Right ventricle myocardium superior (tissue), 1 donor: ENCODE measurements at regions not wholly inside any gene's neighbourhood (a gene's known extent, or its start where the extent isn't known, plus 50 kb on each side); places are given as distances from the start of the nearest gene placed in this dataset.

Experiments used
- ATAC-seq: fragments of 200-7000 bp; cut with Tn5 transposase; one replicate; pipeline ENCODE4 v1.9.1; 2020; ENCODE audit warnings: mild to moderate bottlenecking; ENCODE audit not compliant: poor library complexity
- DNase-seq: peaks from one replicate; pipeline ENCODE4 v3.0.0-alpha.2; 2020
- intact Hi-C: fragments of 100-400 bp; cut with DNase I; formaldehyde crosslinking; loops from one replicate; pipeline ENCODE4 v1.11.2; 2022
- donor health status: DM: no; HTN: yes; CAD: no; lungs with severe emphysema.

GRCh38 chrX:69369999-69370398, 134.1 kb upstream of the NALF2 start:
- no peak for DNase-seq
- no peak for ATAC-seq
- intact Hi-C loops = no loop called here

- intact Hi-C loops = no loop called here
- no peak for ATAC-seq
- DNase-seq = no peak
Measured at GRCh38 chrX:69366183-69366582, 137.9 kb upstream of the NALF2 start.

- ATAC-seq = no peak
- no peak for DNase-seq
- intact Hi-C loops = no loop called here
Measured at GRCh38 chrX:69365755-69366154, 138.4 kb upstream of the NALF2 start.

- intact Hi-C loops = no loop called here
- peak; percentile 49 for DNase-seq
- ATAC-seq = peak; percentile 77
Measured at GRCh38 chrX:69365349-69365748, 138.8 kb upstream of the NALF2 start.

GRCh38 chrX:69362856-69363255, 141.3 kb upstream of the NALF2 start:
- ATAC-seq = peak; percentile 53
- intact Hi-C loops = no loop called here

GRCh38 chrX:69362354-69362753, 141.8 kb upstream of the NALF2 start:
- intact Hi-C loops = no loop called here
- DNase-seq (no peak), ATAC-seq (no peak)

More at GRCh38 chrX:69362856-69363255, 141.3 kb upstream of the NALF2 start:
- no peak for DNase-seq

GRCh38 chrX:69361311-69361845, 142.7 kb upstream of the NALF2 start:
- DNase-seq (peak; percentile 43), ATAC-seq (peak; percentile 50)
- intact Hi-C loops = no loop called here

GRCh38 chrX:69357317-69357716, 146.8 kb upstream of the NALF2 start:
- DNase-seq = no peak
- intact Hi-C loops = no loop called here
- ATAC-seq = no peak

- DNase-seq (no peak), ATAC-seq (no peak)
- intact Hi-C loops = no loop called here
Measured at GRCh38 chrX:69324851-69325250, 159.6 kb upstream of the PJA1 start.

- ATAC-seq (no peak), DNase-seq (no peak)
- intact Hi-C loops = no loop called here
Measured at GRCh38 chrX:69323786-69324720, 158.8 kb upstream of the PJA1 start.

GRCh38 chrX:69321789-69322188, 156.5 kb upstream of the PJA1 start:
- DNase-seq (no peak), ATAC-seq (no peak)
- intact Hi-C loops = no loop called here

- intact Hi-C loops = no loop called here
- ATAC-seq (no peak), DNase-seq (no peak)
Measured at GRCh38 chrX:69321006-69321655, 155.9 kb upstream of the PJA1 start.

- ATAC-seq (no peak), DNase-seq (no peak)
- intact Hi-C loops = no loop called here
Measured at GRCh38 chrX:69320116-69320515, 154.9 kb upstream of the PJA1 start.

GRCh38 chrX:69319376-69319775, 154.1 kb upstream of the PJA1 start:
- intact Hi-C loops = no loop called here
- ATAC-seq (no peak), DNase-seq (no peak)

GRCh38 chrX:69318651-69319340, 153.5 kb upstream of the PJA1 start:
- no peak for ATAC-seq
- DNase-seq = no peak
- intact Hi-C loops = no loop called here

- ATAC-seq (no peak), DNase-seq (no peak)
- intact Hi-C loops = no loop called here
Measured at GRCh38 chrX:69317721-69318120, 152.5 kb upstream of the PJA1 start.

- DNase-seq (no peak), ATAC-seq (peak; percentile 48)
- intact Hi-C loops = no loop called here
Measured at GRCh38 chrX:69314436-69315348, 149.4 kb upstream of the PJA1 start.

GRCh38 chrX:69313617-69314290, 148.5 kb upstream of the PJA1 start:
- intact Hi-C loops = no loop called here
- no peak for DNase-seq
- ATAC-seq = no peak
